RWPE2 (cell line): ENCODE measurements at regions not wholly inside any gene's neighbourhood (a gene's known extent, or its start where the extent isn't known, plus 50 kb on each side); places are given as distances from the start of the nearest gene placed in this dataset.

Experiments used
- ATAC-seq: fragments of 200-7000 bp; cut with Tn5 transposase; 3 replicates; pipeline ENCODE4 v1.9.1; 2021; ENCODE audit warnings: low read depth
- DNase-seq: peaks from one replicate; pipeline ENCODE4 v3.0.0-alpha.2; 2020; ENCODE audit warnings: low spot score
- H3K27ac ChIP-seq: fragments of 450-650 bp; 2 replicates; pipeline ENCODE4 v1.5.1; 2017; ENCODE audit warnings: mild to moderate bottlenecking; ENCODE audit not compliant: poor library complexity, severe bottlenecking
- H3K27me3 ChIP-seq: fragments of 250-450 bp; sonication (Bioruptor Pico); 2 replicates; pipeline ENCODE4 v1.5.1; 2021; ENCODE audit warnings: mild to moderate bottlenecking, moderate library complexity; ENCODE audit not compliant: insufficient read depth, poor library complexity, severe bottlenecking
- H3K36me3 ChIP-seq: fragments of 250-450 bp; sonication (Bioruptor Pico); 2 replicates; pipeline ENCODE4 v1.5.1; 2020; ENCODE audit warnings: low read depth, mild to moderate bottlenecking, moderate library complexity
- H3K4me1 ChIP-seq: fragments of 250-450 bp; sonication (Bioruptor Pico); 2 replicates; pipeline ENCODE4 v1.5.1; 2021; ENCODE audit warnings: mild to moderate bottlenecking, moderate library complexity; ENCODE audit not compliant: insufficient read depth, poor library complexity, severe bottlenecking
- H3K4me3 ChIP-seq: fragments of 250-450 bp; sonication (Bioruptor Pico); 2 replicates; pipeline ENCODE4 v1.5.1; 2021; ENCODE audit warnings: mild to moderate bottlenecking, moderate library complexity; ENCODE audit not compliant: severe bottlenecking
- H3K9me3 ChIP-seq: fragments of 250-450 bp; sonication (Bioruptor Pico); 2 replicates; pipeline ENCODE4 v1.5.1; 2021; ENCODE audit warnings: mild to moderate bottlenecking, moderate library complexity; ENCODE audit not compliant: severe bottlenecking
- CTCF ChIP-seq: fragments of 450-650 bp; IDR thresholded peaks from one replicate; pipeline ENCODE4 v1.5.1; 2017; ENCODE audit warnings: mild to moderate bottlenecking, moderate library complexity; ENCODE audit not compliant: poor library complexity, severe bottlenecking

GRCh38 chr5:40033411-40033810, 608.6 kb upstream of the DAB2 start:
- no peaks in the 10 kb centered on the region for H3K9me3 ChIP-seq
- no peak overlapping the region for H3K4me3 ChIP-seq
- H3K27ac ChIP-seq = no peak overlapping the region
- no peaks in the 10 kb centered on the region for H3K27me3 ChIP-seq
- H3K4me1 ChIP-seq = peaks cover 3% of the 10 kb centered on the region
- ATAC-seq (no peak), DNase-seq (no peak)
- TF ChIP-seq CTCF = no peak
- no peaks in the 10 kb centered on the region for H3K36me3 ChIP-seq

DNA sequence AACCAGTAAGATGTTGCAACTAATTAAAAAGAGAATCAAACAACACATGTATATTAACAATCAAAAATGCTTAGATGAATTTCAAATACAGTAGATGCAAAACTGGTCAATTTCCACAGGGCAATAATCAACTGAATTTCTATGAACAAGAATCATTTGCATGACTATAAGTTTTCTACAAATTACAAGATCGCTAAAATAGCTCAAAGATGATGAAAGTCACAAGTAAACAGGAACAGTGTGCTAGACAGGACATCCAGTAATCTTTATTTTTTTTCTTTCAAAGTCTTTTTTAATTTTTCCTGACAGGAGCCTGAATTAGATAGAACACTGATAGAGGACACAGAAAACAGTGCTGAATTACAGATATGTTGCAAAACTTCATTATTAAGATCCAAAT, 608.2 kb upstream of the DAB2 start:
- H3K27ac ChIP-seq = no peak overlapping the region
- peaks cover 3% of the 10 kb centered on the region for H3K4me1 ChIP-seq
- H3K36me3 ChIP-seq = no peaks in the 10 kb centered on the region
- DNase-seq = no peak
- no peak for ATAC-seq
- no peak overlapping the region for H3K4me3 ChIP-seq
- TF ChIP-seq CTCF = no peak
- H3K9me3 ChIP-seq = no peaks in the 10 kb centered on the region
- no peaks in the 10 kb centered on the region for H3K27me3 ChIP-seq

DNA sequence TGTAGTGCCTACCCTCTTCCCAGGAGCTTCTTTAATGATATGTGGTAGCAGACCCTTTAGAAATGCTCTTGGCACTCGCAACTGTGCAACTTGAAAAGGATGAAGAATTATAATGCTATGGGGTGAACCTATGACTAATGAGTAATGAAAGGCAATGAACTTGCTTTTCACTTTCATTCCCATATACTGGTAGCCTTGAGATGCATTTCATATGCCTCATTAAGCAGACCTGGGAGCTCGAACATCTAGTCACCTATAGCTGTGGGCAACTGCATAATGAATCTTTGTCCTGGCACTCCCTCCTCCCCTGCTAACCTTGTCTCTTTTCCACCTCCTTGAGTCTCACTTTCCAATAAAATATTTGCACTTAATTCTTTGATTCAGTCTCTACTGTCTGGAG, 605.9 kb upstream of the DAB2 start:
- DNase-seq = no peak
- H3K27me3 ChIP-seq = no peaks in the 10 kb centered on the region
- H3K9me3 ChIP-seq = no peaks in the 10 kb centered on the region
- no peak for ATAC-seq
- H3K4me3 ChIP-seq = no peak overlapping the region
- no peaks in the 10 kb centered on the region for H3K36me3 ChIP-seq
- no peak overlapping the region for H3K27ac ChIP-seq
- no peaks in the 10 kb centered on the region for H3K4me1 ChIP-seq
- TF ChIP-seq CTCF = no peak

- H3K9me3 ChIP-seq = no peaks in the 10 kb centered on the region
- no peak for TF ChIP-seq CTCF
Observed at GRCh38 chr5:40029711-40030495, 605.1 kb upstream of the DAB2 start.

DNA sequence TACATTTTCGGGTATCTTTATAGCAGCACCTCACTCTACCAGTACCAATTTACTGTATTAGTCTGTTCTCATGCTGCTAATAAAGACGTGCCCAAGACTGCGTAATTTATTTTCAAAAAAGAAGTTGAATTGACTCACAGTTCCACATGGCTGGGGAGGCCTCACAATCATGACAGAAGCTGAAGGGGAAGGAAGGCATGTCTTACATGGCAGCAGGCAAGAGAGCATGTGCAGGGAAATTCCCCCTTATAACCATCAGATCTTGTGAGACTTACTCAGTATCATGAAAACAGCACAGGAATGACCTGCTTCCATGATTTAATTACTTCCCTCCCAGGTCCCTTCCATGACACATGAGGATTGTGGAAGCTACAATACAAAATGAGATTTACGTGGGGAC, 602.6 kb upstream of the DAB2 start:
- ATAC-seq = no peak
- no peak overlapping the region for H3K27ac ChIP-seq
- no peak overlapping the region for H3K4me3 ChIP-seq
- no peaks in the 10 kb centered on the region for H3K36me3 ChIP-seq
- H3K27me3 ChIP-seq = no peaks in the 10 kb centered on the region
- no peaks in the 10 kb centered on the region for H3K4me1 ChIP-seq
- no peak for DNase-seq
- no peak for TF ChIP-seq CTCF
- H3K9me3 ChIP-seq = no peaks in the 10 kb centered on the region

More at GRCh38 chr5:40029711-40030495, 605.1 kb upstream of the DAB2 start:
- no peaks in the 10 kb centered on the region for H3K27me3 ChIP-seq
- H3K36me3 ChIP-seq = no peaks in the 10 kb centered on the region
- no peak for DNase-seq
- ATAC-seq = no peak
- no peak overlapping the region for H3K27ac ChIP-seq
- no peak overlapping the region for H3K4me3 ChIP-seq
- H3K4me1 ChIP-seq = no peaks in the 10 kb centered on the region
